ENCODE measurements at regions not wholly inside any gene's neighbourhood (a gene's known extent, or its start where the extent isn't known, plus 50 kb on each side); places are given as distances from the start of the nearest gene placed in this dataset.
"Not testable (repeated sequence)": the region's sequence is repeated elsewhere in the genome, so short reads cannot be mapped to it uniquely, and the experiment has no call there.

DNA sequence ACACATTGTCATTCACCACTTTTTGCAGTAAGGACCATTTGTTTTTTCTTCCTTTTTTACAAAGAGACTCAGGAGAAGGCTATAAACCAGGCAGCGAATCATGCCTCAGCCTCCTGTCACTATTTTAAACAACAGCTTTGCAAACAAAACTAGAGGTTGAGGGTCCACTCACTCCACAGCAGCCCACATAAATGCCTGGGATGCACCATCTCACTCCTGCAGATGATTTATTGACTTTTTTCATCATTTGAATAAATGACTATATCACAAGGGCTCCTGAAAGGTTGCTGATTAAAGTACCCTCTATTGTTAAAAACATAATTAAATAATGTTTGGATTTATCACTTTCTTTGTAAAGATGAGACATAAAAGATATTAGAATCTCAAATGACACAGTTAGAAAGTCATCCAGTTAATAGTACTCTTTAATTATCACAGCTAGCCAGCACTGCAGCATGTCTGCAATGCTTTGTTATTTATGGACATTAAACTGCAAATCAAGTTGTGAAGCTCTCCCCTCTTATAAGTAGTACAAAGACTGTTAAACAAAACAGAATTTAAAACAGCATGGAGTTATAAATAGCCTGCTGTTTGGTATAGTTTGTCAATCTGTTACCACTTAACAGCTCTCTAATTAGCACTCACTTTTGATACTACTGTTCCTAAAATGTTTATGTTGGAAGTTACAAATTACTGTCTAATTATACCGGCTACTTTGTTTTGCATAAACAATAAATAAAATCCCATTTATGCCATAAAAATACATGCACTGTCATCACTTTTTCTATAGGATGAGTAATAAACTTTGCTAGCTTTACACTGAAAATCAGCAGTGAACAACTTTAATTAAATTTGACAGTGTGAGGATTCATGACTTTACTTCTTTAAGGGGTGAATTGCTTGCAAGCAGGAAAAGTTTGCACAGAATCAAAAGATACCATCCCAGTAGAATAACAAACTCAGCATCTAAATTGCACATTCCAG is 853.2 kb downstream of the UQCRFS1 start:
- DNase-seq (ENCODE audit: low read depth): no peak

DNA sequence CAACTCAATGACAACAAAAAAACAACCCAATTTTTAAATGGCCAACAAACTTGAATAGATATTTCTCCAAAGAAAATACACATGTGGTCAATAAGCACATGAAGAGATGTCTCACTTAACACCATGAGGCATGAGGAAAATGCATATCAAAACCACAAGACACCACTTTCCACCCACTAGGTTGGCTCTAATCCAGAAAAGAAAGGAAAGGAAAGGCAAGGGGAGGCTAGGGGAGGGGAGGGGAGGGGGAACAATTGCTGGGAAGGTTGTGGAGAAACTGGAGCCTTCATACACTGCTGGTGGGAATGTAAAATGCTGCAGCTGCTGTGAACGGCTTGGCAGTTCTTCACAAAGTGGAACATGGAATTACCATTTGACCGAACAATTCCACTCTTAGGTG is 854.3 kb downstream of the UQCRFS1 start:
- DNase-seq (ENCODE audit: low read depth): no peak

DNA sequence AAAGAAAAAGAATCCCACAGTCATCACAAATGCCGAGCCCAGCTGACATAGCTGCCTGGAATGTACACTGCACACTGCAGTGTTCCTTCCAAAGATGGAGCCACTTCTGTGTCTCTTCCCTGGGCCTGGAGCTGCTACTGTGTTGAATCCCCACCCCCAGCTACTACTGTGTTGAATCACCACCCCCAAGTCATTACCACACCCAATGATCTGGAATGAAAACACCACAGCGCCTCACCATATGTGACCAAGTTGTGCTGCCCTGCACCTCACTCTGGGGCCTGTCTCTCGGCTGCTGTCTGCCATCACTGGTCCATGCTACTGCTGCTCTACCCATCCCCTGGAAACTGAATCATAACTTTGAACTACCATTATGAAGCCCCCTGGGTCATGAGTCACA is 861.2 kb downstream of the UQCRFS1 start:
- no peak for DNase-seq (ENCODE audit: low read depth)

DNA sequence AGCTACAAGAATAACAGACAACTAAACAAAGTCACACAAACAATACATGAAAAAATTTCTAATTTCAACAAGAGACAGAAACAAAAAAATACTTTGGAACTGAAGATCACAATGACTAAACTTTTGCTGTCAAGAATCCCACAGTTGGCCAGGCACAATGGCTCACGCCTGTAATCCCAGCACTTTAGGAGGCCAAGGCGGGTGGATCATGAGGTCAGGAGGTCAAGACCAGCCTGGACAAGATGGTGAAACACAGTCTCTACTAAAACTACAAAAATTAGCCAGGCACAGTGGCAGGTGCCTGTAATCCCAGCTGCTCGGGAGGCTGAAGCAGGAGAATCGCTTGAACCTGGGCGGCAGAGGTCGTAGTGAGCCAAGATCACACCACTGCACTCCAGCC is 861.6 kb downstream of the UQCRFS1 start:
- DNase-seq (ENCODE audit: low read depth): not testable (repeated sequence)

DNA sequence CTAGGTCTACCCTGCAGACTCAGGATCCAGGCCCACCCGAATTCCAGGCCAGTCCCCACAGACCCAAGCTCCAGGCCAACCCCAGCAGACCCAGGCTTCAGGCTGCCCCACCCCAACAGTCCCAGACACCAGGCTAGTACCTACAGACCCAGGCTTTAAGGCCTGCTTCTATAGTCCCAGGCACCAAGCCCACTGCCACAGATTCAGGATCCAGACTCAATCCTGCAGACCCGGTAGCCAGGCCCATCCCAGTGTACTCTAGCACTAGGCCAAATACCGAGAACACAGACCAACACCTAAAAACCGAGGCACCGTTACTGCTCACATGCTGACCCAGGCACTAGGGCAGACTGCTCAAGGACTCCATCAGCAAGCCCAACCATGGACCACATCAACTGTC is 862.3 kb downstream of the UQCRFS1 start:
- no peak for DNase-seq (ENCODE audit: low read depth)

DNA sequence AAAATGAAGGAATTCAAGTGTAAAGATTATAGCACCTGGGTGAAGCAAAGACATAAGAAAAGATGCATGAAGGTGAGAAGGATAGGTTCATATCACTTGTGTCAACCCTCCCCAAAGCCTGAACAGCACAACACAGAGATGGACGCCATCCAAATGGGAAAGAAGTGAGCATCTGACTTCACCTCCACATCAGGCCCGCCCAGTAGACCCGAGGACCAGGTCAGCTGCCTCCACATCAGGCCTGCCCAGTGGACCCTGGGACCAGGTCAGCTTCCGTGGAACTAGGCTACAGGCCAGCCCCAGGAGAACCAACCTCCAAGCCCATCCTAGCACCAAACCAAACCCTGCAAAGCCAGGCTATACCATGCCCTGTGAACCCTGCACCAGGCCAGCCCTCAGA is 862.9 kb downstream of the UQCRFS1 start:
- no peak for DNase-seq (ENCODE audit: low read depth)

DNA sequence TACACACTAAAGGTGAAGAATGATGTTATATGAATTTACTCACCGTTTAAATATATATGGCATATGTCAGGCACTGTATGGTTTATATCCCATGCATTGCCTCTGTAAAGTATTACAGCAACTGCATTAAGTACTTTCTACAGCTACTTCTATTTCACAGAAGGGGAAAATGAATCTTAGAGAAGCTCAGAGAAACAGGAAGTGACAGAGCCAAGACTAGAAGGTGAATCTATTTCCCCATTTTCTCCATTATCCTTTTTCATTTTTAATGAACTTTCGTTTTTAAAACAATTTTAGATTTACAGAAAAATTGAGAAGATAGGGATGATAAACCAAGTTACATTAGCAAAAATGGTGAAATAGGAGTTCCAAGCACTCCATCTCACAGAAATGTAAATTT is 863.3 kb downstream of the UQCRFS1 start:
- DNase-seq (ENCODE audit: low read depth): no peak

DNA sequence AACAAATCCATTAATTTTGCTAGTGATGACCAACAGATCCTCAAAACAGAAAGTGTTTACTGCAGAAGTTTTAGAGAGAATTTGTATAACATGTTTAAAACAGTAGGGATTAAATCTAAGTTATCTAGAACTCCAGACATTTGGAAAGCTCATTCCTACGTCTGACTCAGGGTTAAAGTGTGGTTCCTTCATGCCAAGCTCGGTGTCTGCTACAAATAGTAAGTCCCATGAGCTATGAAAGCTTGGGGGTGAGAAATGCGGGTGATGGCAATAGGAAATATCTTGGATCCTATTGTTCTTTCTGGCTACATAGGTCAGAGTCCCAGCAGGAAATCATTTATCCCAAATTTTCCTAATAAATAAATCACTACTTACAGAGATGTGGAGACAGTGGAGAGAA is 867.1 kb downstream of the UQCRFS1 start:
- no peak for DNase-seq (ENCODE audit: low read depth)

DNA sequence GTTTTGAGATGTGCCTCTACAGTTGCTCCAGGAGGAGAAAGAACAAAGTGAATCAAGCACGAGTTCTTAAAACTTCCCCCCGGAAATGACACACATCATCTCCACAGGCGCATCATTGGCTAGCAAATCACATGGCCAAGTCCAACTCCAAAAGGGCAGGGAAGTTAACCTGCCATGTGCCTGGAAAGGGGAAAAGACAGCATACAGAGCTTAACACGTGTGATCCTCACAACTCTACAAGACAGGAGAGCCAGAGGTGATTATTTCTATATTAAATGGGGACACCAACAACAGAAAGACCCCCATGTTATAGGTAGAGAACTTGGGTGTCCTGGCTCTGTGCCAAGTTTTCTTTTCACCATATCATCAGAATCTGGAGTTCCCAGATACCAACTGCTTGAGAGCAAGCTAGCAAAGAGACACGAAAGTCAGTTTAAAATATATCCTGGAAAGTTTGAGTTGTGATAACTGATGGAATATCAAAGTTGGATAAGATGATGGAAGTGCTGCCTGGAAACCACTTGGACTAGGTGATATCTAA is 871.1 kb downstream of the UQCRFS1 start:
- no peak for DNase-seq (ENCODE audit: low read depth)

DNA sequence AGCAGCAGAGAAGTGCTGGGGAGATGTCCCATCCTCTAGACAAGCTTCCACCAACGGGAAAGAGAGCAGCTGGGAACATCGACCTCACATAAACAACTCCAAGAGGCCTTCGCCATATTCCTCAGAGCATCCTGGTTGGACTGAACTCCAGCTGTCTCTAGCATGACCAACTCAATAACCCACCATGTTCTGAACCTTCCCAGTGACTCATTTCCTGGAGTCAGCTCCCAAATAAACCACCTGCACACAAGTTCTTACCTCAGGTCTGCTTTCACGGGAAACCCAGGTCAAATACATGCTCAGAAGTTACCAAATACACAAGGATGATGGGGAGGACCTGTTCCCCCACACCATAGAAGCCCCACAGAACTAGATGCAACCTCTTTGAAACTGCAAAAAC is 878.5 kb downstream of the UQCRFS1 start:
- no peak for DNase-seq (ENCODE audit: low read depth)

DNA sequence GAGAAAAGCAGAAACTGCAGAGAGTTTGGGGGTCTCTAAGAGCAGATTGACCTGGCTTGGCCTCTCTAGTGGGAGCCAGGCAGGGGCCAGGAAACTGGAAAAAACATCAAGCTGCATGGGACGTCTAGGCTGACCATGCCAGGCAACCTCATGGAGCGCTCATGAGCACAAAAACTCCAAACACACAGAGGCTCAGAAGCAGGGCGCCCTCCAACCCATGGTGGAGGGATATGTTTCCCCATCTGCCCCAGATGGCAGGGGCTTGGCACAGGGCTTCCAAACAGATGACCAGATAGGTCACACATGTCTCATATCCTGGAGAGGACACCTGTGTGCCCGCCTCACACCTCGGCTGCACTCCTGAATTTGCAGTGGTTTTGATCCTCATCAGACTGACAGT is 879.0 kb downstream of the UQCRFS1 start:
- DNase-seq (ENCODE audit: low read depth): no peak

DNA sequence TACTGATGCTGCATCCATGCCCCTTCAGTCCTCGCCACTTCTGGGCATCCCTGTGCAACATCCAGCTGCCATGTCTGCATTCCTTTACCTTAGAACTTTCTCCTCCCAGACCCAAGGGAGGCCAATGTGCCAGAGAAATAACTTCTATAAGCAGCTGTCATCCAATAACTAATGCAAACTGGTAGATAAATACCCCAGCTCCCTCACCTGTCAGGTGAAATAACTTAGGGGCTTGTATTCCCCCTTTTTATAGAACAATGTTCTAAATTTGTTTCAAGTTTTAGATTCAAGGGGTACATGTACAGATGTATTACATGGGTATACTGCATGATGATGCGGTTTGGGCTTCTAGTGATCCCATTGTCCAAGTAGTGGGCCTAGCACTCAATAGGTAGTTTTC is 880.1 kb downstream of the UQCRFS1 start:
- no peak for DNase-seq (ENCODE audit: low read depth)

DNA sequence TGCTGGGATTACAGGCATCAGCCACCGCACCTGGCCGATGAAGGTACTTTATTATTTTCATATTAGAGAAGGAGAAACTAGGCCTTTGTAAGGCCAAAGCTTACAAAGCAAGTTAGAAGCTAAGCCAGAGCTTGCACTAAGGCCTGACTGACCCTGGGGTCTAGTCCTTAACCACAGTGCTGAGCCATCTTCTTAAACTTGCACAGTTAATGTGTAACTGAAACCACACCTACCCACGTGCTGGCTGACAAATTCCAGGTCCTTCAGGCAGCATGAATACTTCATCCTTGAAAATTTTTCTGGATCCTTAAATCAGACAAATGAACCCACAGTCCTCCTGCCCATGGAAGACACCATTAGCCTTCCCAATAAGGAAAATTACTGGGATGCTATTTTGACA is 880.6 kb downstream of the UQCRFS1 start:
- no peak for DNase-seq (ENCODE audit: low read depth)

DNA sequence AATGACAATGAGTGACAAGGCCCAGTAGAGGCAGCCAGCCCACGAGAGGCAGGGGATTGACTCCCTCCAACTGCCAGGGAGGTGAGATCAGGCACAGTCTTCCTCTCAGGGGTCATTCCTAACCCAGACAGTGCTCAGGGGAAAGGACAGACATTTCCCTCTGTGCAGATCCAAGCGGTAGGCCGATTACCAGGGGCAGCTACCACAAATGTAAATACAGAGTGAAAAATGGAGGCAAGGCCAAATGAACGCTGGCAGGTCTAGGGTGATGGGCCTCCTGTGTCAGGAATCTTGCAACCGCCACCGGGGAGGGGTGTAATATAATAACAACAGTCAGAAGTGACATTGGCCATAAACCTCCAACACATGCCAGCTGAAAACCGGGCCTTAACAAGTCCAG is 881.4 kb downstream of the UQCRFS1 start:
- DNase-seq (ENCODE audit: low read depth): no peak

DNA sequence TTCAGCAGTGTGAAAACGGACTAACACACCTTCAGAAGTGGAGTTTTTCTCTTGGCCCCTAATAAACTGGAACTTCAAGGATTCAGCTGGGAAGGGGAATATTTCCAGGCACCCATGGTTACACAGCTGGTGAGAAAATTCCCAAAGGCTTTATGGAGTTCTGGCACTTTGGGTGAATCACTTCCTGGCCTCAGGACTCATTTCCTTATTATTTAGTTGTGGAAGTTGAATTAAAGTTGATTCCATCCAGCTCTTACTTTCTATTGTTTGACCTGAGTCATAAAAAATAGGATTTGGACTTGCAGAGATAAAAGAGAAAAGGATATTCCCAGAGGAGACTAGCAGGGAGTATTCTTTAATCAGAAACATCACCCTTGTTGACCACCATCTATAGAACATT is 882.1 kb downstream of the UQCRFS1 start:
- DNase-seq (ENCODE audit: low read depth): no peak

DNA sequence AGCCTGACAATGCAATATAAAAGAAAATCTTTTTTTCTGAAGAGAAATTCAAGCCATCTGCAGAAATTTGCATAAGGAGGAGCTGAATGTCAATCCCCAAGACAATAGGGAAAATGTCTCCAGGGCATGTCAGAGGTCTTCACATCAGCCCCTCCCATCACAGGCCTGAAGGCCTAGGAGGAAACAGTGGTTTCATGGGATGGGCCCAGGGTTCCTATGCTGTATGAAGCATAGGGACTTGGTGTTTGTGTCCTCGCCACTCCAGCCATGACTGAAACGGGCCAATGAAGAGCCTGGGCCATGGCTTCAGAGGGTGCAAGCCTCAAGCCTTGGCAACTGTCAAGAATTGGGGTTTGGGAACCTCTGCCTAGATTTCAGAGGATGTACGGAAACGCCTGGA is 883.5 kb downstream of the UQCRFS1 start:
- no peak for DNase-seq (ENCODE audit: low read depth)

DNA sequence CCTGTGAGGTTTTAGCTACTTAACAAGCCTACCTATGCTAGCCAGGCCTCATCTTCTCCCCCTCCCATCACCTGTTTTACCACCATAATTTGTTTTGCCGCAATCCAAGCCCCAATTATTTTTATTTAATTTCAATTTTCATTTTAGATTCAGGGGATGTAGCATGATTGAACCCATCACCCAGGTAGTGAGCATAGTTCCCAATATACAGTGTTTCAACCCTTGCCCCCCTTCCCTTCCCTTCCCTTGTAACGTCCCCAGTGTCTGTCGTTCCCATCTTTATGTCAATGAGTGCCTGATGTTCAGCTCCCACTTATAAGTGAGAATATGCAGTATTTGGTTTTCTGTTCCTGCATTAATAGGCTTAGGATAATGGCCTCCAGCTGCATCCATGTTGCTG is 885.0 kb downstream of the UQCRFS1 start:
- no peak for DNase-seq (ENCODE audit: low read depth)

DNA sequence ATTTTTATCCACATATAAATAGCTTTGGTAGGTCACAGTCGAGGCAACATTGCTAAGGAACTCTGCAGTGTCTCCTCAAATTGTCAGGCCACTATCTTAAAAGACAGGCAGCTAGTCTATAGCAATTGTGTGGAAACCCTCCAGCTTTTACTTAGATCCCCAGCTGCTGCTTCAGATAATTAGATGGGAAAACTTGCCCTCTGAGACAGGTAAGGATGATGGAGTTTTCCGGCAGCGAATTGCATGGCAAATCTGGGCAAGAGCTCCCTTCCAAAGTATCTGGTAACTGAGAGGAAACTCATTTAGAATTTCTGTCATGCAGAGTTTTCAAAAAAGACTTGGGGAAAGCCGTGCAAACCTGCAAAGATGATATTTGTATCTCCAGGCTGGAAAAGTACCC is 886.2 kb downstream of the UQCRFS1 start:
- no peak for DNase-seq (ENCODE audit: low read depth)

DNA sequence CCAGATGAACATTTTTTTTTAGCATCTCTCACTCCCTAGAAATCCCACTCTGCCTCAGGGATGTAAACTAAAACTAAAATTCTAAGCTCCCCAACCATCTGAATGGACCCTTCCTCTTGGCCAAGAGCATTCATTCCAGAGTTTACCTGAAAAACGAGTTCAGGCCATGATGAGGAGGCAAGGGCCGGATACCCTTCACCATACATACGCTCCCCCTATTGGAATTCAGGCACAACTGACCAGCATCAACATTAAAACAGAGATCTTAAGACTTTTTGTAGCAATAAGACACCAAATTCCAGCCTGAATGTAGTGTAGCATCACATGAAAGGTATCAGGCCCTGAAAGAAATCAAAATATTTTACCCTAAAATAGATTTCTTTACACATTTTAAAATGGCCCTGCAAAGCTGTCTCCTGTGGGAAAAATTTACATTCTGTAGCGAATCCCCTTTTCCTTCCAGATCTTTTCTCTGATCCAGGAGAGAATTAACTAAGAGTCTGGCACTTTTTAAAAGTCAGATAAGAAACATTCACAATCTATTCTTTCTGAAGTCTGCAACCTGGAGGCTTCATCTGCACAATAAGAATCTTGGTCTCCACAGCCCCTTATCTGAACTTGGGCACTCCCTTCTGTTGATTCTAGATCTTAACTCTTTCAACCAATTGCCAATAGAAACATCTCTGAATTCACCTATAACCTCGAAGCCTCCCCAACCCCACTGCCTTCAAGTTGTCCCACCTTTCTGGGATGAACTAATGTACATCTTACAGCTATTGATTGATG is 888.5 kb downstream of the UQCRFS1 start:
- DNase-seq (ENCODE audit: low read depth): no peak

DNA sequence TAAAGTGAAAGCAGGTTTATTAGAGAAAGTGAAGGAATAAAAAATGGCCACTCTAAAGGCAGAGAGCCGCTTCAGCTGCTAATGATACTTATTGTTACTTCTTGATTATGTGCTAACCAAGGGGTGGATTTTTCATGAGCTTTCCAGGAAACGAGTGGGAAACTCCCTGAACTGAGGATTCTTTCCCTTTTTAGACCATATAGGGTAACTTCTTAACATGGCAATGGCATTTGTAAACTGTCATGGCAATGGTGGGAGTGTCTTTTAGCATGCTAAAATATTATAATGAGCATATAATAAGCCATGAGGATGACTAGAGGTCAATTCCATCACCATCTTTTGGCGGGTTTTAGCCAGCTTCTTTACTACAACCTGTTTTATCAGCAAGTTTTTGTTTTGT is 890.0 kb downstream of the UQCRFS1 start:
- DNase-seq (ENCODE audit: low read depth): no peak

DNA sequence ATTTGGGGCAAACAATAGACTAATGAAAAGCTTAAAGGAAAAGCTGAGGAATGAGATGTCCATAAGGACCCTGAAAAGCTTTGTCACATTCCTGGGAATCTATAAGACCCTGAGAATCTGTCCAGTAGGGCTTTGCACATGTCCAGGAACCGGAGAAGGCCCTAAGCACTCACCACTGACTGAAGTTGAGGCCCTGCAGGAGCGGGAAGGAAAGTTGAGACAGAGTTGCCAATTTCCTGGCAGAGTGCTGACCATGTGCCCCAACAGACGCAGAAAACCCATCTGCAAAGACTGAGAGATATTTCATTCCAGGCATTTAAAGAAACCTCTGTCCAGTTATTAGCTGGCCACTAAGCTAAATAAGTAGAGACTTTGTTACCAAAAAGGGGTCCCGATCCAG is 890.5 kb downstream of the UQCRFS1 start:
- DNase-seq (ENCODE audit: low read depth): no peak

DNA sequence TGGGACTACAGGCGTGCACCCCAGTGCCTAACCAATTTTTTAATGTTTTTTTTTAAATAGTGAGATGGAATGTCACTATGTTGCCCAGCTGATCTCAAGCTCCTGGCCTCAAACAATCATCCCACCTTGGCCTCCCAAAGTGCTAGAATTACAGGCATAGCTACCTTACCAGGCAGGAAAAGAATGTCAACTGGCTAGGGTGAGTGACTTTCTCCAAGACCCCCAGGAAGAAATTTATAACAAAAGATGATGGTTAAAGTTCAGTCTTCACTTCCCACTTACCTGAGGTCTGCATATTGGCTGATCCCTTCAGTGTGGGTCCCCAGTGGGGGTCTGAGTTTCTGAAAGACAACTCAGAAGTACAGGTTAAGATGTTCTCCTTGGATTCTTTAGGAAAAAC is 893.0 kb downstream of the UQCRFS1 start:
- DNase-seq (ENCODE audit: low read depth): no peak

DNA sequence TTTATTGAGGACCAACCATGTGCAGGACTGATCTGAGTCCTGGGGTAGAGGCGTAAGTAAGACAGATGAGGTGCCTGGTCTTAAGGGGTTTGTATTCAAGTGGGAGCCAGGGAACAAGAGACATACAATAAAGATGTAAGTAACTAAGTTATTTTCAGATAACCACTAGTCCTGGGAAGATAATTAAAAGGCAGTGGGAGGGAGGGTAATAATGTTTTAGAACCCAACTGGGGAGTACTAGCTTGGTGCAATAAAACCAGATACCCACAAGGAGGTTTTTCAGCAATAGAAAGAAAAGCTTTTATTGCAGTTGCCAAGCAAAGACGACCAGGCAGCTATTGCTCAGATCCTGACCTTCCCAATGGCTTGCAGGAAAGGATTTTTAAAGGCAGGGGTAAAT is 893.7 kb downstream of the UQCRFS1 start:
- no peak for DNase-seq (ENCODE audit: low read depth)
